Neutrophil (primary cell): ENCODE measurements at regions not wholly inside any gene's neighbourhood (a gene's known extent, or its start where the extent isn't known, plus 50 kb on each side); places are given as distances from the start of the nearest gene placed in this dataset.

Source experiments
- H3K27ac ChIP-seq: fragments of 200-600 bp; sonication (generic); 2 replicates; pipeline ENCODE4 v1.5.1; 2016; ENCODE audit warnings: mild to moderate bottlenecking, moderate library complexity
- H3K27me3 ChIP-seq: fragments of 200-600 bp; sonication (generic); 2 replicates; pipeline ENCODE4 v1.6.0; 2016; ENCODE audit warnings: mild to moderate bottlenecking
- H3K36me3 ChIP-seq: fragments of 200-600 bp; sonication (generic); 2 replicates; pipeline ENCODE4 v1.5.1; 2017
- H3K4me1 ChIP-seq, 2 experiments: fragments of 200-600 bp in 1 of 2; sonication (generic) in 1 of 2; 1 replicate in 1 of 2; 2 replicates in 1 of 2; pipeline versions ENCODE4 v1.5.1 to v1.6.1; 2013 to 2016; ENCODE audit warnings: low read depth in 1 of 2, low read length in 1 of 2, mild to moderate bottlenecking in 1 of 2, moderate library complexity in 1 of 2; ENCODE audit not compliant: control insufficient read depth in 1 of 2, insufficient read depth in 1 of 2
- H3K4me3 ChIP-seq, 2 experiments: fragments of 200-600 bp in 1 of 2; sonication (generic) in 1 of 2; 1 replicate in 1 of 2; 2 replicates in 1 of 2; pipeline ENCODE4 v1.5.1; 2013 to 2016; ENCODE audit warnings: low read depth in 1 of 2, low read length in 1 of 2, mild to moderate bottlenecking in 1 of 2, moderate library complexity in 1 of 2
- H3K9me3 ChIP-seq: fragments of 200-600 bp; sonication (generic); 2 replicates; pipeline ENCODE4 v1.5.1; 2016
- CTCF ChIP-seq: fragments of 200-600 bp; sonication (generic); IDR thresholded peaks from 2 replicates; pipeline ENCODE4 v1.5.1; 2016; ENCODE audit warnings: antibody characterized with exemption

- Histone ChIP-seq H3K9me3 (no peaks in the 10 kb centered on the region), H3K27ac (no peak overlapping the region), H3K27me3 (peaks cover 53% of the 10 kb centered on the region), H3K4me3 (no peak overlapping the region), H3K4me1 (no peaks in the 10 kb centered on the region), H3K36me3 (no peaks in the 10 kb centered on the region)
- no peak for TF ChIP-seq CTCF
These were observed 374.4 kb upstream of the CCNH start for GRCh38 chr5:87787086-87787485.

- no peak for TF ChIP-seq CTCF
These were observed 373.7 kb upstream of the CCNH start for GRCh38 chr5:87786471-87786870.

GRCh38 chr5:87785554-87786335, 373.0 kb upstream of the CCNH start:
- Histone ChIP-seq H3K27me3 (peaks cover 54% of the 10 kb centered on the region), H3K27ac (no peak overlapping the region), H3K9me3 (no peaks in the 10 kb centered on the region), H3K4me3 (no peak overlapping the region), H3K4me1 (no peaks in the 10 kb centered on the region), H3K36me3 (no peaks in the 10 kb centered on the region)
- TF ChIP-seq CTCF = no peak

More at GRCh38 chr5:87786471-87786870, 373.7 kb upstream of the CCNH start:
- no peaks in the 10 kb centered on the region for H3K9me3 ChIP-seq
- no peak overlapping the region for H3K27ac ChIP-seq
- H3K27me3 ChIP-seq = peaks cover 55% of the 10 kb centered on the region
- H3K36me3 ChIP-seq = no peaks in the 10 kb centered on the region
- no peaks in the 10 kb centered on the region for H3K4me1 ChIP-seq
- no peak overlapping the region for H3K4me3 ChIP-seq

- no peak overlapping the region for H3K4me3 ChIP-seq
- H3K4me1 ChIP-seq = no peaks in the 10 kb centered on the region
- no peaks in the 10 kb centered on the region for H3K36me3 ChIP-seq
- H3K9me3 ChIP-seq = no peaks in the 10 kb centered on the region
- no peak overlapping the region for H3K27ac ChIP-seq
- no peak for TF ChIP-seq CTCF
- peaks cover 56% of the 10 kb centered on the region for H3K27me3 ChIP-seq
These were observed 372.3 kb upstream of the CCNH start for GRCh38 chr5:87784879-87785495.

- Histone ChIP-seq H3K9me3 (no peaks in the 10 kb centered on the region), H3K27ac (no peak overlapping the region), H3K36me3 (no peaks in the 10 kb centered on the region), H3K27me3 (peaks cover 62% of the 10 kb centered on the region), H3K4me1 (no peaks in the 10 kb centered on the region), H3K4me3 (no peak overlapping the region)
- TF ChIP-seq CTCF = no peak
These were observed 371.6 kb upstream of the CCNH start for GRCh38 chr5:87784311-87784710.
